ENCODE measurements at regions not wholly inside any gene's neighbourhood (a gene's known extent, or its start where the extent isn't known, plus 50 kb on each side); places are given as distances from the start of the nearest gene placed in this dataset.
A peak's percentile ranks its signal among the peaks of the same experiment; 100 is the strongest.

DNA sequence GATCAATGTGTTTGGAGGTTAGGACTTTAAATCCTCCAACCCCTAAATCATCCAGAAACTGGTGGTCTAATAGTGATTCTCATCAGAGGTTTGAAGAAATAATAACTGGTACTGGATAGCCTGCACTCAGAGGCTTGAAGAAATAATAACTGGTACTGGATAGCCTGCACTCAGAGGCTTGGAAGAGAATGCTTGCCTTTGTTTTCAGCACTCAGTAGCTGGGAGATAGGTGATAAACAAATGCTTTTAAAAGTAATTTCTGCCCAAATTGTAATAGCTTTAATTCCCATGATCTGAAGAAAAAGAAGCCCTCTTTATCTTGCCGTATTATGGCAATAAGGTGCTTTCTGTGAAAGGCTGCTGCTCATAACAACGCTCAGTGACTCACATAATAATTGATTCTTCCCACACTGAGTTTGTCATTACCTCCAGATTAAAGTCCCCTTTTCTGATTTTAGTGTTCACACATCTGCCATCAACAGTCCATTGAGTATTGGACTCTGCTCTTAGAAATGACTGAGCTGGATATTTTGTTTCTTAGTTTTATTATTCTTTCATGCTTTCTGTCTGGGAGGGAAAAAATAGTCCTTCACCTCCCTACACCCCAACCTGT is 112.3 kb upstream of the PHYHIPL start:
- Histone ChIP-seq H3K27me3 (no peaks in the 10 kb centered on the region), H3K9me3 (no peaks in the 10 kb centered on the region), H3K4me3 (ENCODE audit: low read depth, low read length) (no peak overlapping the region), H3K36me3 (no peaks in the 10 kb centered on the region), H3K4me1 (peaks cover 44% of the 10 kb centered on the region)
- no peak for DNase-seq
- TF ChIP-seq, protein P1, sequence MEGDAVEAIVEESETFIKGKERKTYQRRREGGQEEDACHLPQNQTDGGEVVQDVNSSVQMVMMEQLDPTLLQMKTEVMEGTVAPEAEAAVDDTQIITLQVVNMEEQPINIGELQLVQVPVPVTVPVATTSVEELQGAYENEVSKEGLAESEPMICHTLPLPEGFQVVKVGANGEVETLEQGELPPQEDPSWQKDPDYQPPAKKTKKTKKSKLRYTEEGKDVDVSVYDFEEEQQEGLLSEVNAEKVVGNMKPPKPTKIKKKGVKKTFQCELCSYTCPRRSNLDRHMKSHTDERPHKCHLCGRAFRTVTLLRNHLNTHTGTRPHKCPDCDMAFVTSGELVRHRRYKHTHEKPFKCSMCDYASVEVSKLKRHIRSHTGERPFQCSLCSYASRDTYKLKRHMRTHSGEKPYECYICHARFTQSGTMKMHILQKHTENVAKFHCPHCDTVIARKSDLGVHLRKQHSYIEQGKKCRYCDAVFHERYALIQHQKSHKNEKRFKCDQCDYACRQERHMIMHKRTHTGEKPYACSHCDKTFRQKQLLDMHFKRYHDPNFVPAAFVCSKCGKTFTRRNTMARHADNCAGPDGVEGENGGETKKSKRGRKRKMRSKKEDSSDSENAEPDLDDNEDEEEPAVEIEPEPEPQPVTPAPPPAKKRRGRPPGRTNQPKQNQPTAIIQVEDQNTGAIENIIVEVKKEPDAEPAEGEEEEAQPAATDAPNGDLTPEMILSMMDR (IDR thresholded peaks at IDR 0.05; ENCODE audit: low read depth, low read length): no peak

DNA sequence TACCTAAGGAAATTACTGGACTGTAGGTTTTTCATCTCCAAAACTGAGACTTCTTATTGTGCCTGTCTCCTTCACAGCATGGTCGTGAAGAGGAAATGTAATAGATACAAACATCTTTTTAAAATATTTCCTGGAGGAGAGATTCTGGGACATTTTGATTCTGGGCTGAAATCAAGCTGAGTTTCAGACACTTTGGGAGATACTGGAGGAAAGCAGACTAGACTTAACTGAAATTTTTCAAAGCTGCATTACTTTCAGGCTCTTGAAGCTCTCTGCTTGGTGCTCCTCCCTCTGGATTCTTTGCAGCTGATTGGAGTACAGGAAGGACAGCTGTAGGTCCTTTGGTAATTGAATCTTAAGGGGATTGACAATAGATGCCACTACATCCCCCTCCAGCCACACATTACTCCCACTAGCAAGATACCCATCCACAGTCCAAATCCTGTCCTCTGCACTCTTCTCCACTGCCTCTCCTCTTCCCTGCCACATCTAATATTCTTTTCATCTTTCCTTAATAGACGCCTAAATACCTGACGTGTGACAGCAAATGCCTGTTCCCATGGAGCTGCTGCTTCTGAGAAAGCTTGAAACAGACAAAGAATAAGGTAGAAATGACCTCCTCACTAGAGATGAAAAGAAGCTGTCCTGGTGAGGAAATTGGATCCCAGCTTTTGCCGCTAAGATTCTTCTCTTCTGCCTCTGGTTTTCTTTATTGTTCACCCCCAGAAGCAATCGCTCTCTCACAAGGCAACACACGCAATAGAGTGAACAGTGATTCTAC is 111.5 kb upstream of the PHYHIPL start:
- Histone ChIP-seq H3K36me3 (no peaks in the 10 kb centered on the region), H3K4me1 (peaks cover 43% of the 10 kb centered on the region), H3K27me3 (no peaks in the 10 kb centered on the region), H3K9me3 (no peaks in the 10 kb centered on the region), H3K4me3 (ENCODE audit: low read depth, low read length) (no peak overlapping the region)
- DNase-seq: peak; percentile 8
- TF ChIP-seq, protein P1 (IDR thresholded peaks at IDR 0.05; ENCODE audit: low read depth, low read length): no peak

DNA sequence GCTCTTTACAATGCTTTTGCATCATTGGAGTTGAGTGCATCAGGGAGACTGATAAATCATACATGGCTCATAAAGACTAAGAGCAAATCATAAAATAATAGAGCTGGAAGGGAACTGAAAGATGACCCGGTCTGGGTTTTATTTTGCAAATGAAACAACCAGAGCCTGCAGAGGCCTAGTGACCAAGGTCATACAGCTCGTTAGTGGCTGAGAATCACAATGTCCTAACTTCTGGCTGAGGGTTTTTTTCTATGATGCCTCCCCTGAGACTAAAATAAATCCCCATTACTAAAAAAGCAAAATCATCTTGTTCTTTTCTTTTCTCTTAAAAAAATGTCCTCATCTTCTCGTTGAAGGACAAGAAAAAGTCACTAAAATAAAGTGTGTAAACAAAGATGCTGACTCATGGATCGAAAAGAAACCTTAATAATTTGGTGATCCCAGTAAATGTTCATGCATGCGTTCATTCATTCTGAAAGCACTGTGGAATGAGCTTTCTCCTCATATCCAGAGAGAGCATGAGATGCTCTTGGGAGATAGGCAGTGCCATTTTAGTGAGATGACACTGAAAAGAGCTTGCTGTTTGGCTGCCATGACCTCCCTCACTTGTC is 107.8 kb upstream of the PHYHIPL start:
- Histone ChIP-seq H3K36me3 (no peaks in the 10 kb centered on the region), H3K9me3 (no peaks in the 10 kb centered on the region), H3K4me1 (peaks cover 18% of the 10 kb centered on the region), H3K27me3 (no peaks in the 10 kb centered on the region), H3K4me3 (ENCODE audit: low read depth, low read length) (no peak overlapping the region)
- no peak for DNase-seq
- TF ChIP-seq, protein P1 (IDR thresholded peaks at IDR 0.05; ENCODE audit: low read depth, low read length): no peak

DNA sequence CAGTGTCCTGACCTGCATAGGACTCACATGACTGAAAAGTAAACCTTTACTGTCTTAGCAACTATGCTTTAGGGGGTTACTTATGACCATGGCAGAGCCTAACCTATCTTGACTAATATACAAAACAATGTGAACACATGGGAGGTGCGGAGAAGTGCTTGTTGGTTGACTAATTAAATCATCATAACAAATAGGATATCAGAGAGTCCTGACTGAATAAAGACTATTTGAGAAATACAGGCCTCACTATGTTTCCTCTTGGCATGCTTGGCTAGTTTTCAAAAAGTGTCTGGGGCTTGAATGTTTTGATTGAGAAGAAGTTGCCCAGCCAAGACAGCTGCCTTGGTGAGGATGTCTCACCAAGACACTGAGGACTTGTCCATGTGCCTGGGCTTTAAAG is 104.4 kb upstream of the PHYHIPL start:
- TF ChIP-seq, protein P1 (IDR thresholded peaks at IDR 0.05; ENCODE audit: low read depth, low read length): no peak
- no peak for DNase-seq

DNA sequence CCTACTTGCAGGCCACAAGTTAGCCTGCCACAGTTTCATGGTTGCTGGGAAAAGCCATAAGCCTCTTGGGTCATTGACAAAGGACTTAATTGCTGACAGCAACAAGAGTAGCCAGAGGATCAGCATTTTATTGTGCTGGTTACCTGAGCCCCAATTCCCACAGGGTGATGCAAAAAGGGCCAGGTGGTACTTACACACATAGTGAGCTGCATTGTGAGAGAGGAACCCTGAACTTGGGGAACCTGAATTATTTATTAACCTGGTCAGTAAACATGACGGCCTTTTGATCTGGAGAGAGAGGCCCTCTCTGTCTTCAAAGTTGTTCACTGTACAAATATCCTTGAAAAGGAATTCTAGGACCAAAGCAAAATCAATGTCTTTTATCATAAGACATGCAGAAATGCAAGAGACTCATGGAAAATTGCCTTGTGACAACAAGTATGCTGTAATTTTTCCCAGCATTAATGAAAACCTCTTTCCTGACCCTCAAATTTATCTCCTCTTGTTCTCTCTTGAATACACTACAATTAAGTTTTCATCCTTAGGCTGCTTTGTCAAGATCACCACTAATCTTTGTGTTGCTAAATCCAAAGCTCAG is 102.9 kb upstream of the PHYHIPL start:
- Histone ChIP-seq H3K4me1 (peaks cover 2% of the 10 kb centered on the region), H3K27me3 (no peaks in the 10 kb centered on the region), H3K9me3 (no peaks in the 10 kb centered on the region), H3K4me3 (ENCODE audit: low read depth, low read length) (no peak overlapping the region), H3K36me3 (no peaks in the 10 kb centered on the region)
- TF ChIP-seq, protein P1 (IDR thresholded peaks at IDR 0.05; ENCODE audit: low read depth, low read length): no peak
- no peak for DNase-seq

More for the DNA sequence above, 104.4 kb upstream of the PHYHIPL start:
- Histone ChIP-seq H3K4me3 (ENCODE audit: low read depth, low read length) (no peak overlapping the region), H3K9me3 (no peaks in the 10 kb centered on the region), H3K4me1 (peaks cover 3% of the 10 kb centered on the region; the same call in 1 of the 2 replicates), H3K36me3 (no peaks in the 10 kb centered on the region), H3K27me3 (no peaks in the 10 kb centered on the region)
